ENCODE measurements at regions not wholly inside any gene's neighbourhood (a gene's known extent, or its start where the extent isn't known, plus 50 kb on each side); places are given as distances from the start of the nearest gene placed in this dataset.

DNA sequence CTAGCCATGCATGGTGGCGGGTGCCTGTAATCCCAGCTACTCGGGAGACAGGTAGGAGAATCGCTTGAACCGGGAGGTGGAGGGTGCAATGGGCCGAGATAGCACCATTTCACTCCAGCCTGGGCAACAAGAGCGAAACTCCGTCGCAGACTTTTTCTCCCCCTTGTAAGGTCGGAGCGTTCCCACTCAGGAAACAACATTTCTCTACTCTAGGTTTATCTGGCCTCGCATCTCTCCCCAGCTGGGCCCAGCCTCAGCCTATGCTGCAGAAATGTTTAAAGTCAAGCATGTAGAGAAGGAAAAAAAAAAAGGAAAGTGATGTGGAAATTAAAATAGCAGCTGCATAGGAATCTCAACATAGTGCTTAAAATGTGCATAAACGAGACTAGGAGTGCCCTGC lies 172.3 kb downstream of the TRIM27 start:
- TF ChIP-seq, protein P1, sequence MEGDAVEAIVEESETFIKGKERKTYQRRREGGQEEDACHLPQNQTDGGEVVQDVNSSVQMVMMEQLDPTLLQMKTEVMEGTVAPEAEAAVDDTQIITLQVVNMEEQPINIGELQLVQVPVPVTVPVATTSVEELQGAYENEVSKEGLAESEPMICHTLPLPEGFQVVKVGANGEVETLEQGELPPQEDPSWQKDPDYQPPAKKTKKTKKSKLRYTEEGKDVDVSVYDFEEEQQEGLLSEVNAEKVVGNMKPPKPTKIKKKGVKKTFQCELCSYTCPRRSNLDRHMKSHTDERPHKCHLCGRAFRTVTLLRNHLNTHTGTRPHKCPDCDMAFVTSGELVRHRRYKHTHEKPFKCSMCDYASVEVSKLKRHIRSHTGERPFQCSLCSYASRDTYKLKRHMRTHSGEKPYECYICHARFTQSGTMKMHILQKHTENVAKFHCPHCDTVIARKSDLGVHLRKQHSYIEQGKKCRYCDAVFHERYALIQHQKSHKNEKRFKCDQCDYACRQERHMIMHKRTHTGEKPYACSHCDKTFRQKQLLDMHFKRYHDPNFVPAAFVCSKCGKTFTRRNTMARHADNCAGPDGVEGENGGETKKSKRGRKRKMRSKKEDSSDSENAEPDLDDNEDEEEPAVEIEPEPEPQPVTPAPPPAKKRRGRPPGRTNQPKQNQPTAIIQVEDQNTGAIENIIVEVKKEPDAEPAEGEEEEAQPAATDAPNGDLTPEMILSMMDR (conservative IDR thresholded peaks at IDR 0.05; ENCODE audit: low read depth, low read length), result no peak
- no peak for TF ChIP-seq EZH2phosphoT487 (IDR thresholded peaks at IDR 0.05; ENCODE audit: borderline replicate concordance, low read length)
- no peak for TF ChIP-seq EZH2 (IDR thresholded peaks at IDR 0.05; ENCODE audit: low read length, unreplicated experiment)

Measured in PC-3 (cell line).